ENCODE measurements at regions not wholly inside any gene's neighbourhood (a gene's known extent, or its start where the extent isn't known, plus 50 kb on each side); places are given as distances from the start of the nearest gene placed in this dataset.
A peak's percentile ranks its signal among the peaks of the same experiment; 100 is the strongest.

- no peak for FAIRE-seq
Measured at GRCh38 chr4:121534187-121534586, 153.4 kb upstream of the QRFPR start.

GRCh38 chr4:121526509-121526908 is 145.7 kb upstream of the QRFPR start:
- FAIRE-seq (no peak), DNase-seq (ENCODE audit: low spot score in 2 of 2) (no peak)

More at GRCh38 chr4:121534187-121534586, 153.4 kb upstream of the QRFPR start:
- no peak for DNase-seq (ENCODE audit: low spot score in 2 of 2)

DNA sequence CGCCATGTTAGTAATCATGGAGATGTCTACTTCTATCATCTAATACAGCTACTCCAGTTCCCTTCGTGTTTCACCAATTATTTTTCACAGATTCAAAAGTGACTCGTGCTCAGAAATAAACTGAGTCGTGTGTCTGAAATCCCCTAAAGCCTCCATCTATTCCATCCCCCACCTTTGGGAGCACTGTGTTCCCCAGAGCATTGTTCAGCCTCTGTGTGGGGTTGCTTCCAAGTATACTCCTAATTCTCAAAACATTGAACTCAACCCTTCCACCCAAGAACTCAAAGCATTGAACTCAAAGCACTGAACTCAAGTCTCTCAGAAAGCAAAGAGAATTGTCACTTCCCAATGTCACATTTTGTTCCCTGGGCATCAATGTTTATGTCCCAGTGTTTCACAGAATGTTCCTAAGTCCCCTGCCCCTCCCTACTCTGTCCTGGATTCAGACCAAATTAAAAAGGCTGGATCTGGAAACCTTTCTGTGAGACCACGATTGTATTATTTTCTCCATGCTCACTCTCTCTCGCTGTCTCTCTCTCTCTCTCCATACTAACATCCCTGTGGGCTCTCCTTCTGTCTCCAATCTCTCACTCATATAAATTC is 138.5 kb upstream of the QRFPR start:
- DNase-seq (ENCODE audit: low spot score in 2 of 2) (no peak), FAIRE-seq (no peak)

GRCh38 chr4:121517241-121517640 is 136.4 kb upstream of the QRFPR start:
- DNase-seq (ENCODE audit: low spot score in 2 of 2) (no peak), FAIRE-seq (no peak)

GRCh38 chr4:121514443-121514842 is 133.6 kb upstream of the QRFPR start:
- DNase-seq (ENCODE audit: low spot score in 2 of 2) (no peak), FAIRE-seq (no peak)

DNA sequence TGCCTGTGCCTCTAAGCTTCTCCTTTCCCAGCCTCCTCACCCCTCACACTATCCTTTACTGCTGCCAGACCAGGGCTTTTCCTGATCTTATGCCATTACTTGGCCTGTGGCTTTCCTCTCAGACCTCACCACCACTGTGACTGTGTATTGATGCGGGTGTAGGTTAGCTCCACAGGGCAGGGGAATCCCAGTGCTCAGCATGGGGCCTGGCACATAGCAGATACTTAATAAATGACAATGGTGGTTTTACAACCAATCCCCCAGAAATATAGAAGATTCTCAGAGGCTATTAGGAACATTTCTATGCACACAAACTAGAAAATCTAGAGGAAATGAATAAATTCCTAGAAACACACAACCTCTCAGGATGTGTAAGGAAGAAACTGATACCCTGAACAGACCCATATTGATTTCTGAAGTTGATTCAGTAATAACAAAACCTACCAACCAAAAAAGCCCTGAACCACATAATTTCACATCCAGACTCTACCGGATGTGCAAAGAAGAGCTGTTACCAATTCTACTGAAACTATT is 129.6 kb upstream of the QRFPR start:
- no peak for FAIRE-seq

GRCh38 chr4:121485190-121485804 is 104.5 kb upstream of the QRFPR start:
- no peak for DNase-seq (ENCODE audit: low spot score in 2 of 2)

More for the DNA sequence above, 129.6 kb upstream of the QRFPR start:
- no peak for DNase-seq (ENCODE audit: low spot score in 2 of 2)

DNA sequence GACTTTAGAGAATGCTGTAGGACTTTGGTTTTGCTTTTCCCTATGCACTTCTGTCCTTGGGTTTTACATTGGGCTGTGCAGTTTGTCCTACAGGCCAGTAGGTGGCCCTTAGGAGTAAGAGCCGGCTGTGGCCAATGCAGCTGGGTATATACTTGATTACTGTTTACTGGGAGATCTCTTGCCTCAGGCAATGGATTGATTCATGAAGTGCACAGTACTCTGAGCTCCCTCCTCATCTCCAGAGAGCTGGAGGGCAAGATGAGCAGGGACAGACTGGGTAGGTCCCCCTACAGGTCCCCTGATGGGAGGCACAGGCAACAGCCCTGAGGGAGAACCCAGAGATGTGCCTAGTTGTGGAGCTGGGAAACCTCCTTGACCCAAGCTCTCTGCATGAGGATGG is 103.8 kb upstream of the QRFPR start:
- FAIRE-seq (no peak), DNase-seq (ENCODE audit: low spot score in 2 of 2) (no peak)

More at GRCh38 chr4:121485190-121485804, 104.5 kb upstream of the QRFPR start:
- FAIRE-seq = no peak

GRCh38 chr4:121479808-121480207 is 99.0 kb upstream of the QRFPR start:
- no peak for FAIRE-seq

GRCh38 chr4:121477480-121477879 is 96.7 kb upstream of the QRFPR start:
- FAIRE-seq = no peak
- no peak for DNase-seq (ENCODE audit: low spot score in 2 of 2)

More at GRCh38 chr4:121479808-121480207, 99.0 kb upstream of the QRFPR start:
- DNase-seq (ENCODE audit: low spot score in 2 of 2) = no peak

DNA sequence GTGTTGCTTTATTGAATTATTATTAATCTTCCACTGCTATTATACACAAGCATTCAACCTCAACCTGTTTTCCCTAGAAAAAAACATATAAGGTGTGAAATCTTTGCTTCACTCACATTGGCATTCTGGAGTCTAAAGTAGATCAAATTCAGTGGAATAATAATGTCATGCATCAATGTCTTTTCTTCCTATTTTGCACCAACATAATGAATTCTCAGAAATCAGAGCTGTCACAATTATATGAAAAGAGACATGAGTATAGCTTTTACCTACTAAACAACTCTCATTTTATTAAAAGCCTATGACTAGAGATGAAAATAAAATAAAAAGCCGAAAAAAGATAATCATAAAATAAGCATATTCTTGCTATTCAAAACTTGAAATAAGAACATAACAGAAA is 96.3 kb upstream of the QRFPR start:
- DNase-seq (ENCODE audit: low spot score in 2 of 2) = no peak
- no peak for FAIRE-seq

DNA sequence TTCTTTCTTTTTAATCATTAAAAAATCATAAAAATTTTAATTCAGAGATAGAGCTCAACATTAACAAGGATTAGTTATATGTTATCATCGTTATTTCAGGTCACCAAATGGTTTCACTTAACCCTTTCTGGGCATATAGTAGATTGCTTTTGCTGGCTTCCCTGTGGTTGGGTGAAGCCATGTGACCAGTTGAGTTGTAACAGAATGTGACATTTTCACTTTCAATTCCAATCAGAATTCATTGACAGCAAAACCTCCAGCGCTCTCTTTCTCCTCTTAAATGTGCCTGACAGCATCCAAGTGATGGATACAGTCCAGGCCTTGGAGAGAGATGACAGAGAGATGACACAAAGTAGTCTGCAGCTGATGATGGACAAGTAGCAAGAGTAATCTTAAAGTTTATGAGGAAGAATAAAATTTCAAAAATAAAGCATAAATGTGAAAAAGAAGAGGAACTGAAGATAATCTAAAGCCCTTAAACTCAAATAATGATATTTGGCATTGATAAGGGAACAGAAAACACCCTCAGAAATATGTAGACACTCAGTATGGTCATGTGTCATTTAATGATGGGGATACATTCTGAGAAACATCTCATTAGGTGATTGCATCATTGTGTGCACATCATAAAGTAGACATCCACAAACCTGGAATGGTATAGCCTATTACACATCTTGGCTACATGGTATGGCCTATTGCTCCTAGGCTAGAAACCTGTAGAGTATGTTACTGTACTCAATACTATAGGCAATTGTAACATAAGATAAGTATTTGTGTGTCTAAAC is 92.3 kb upstream of the QRFPR start:
- FAIRE-seq (no peak), DNase-seq (ENCODE audit: low spot score in 2 of 2) (no peak)

- DNase-seq (ENCODE audit: low spot score in 2 of 2) (no peak), FAIRE-seq (no peak)
Measured at GRCh38 chr4:121464854-121465253, 84.0 kb upstream of the QRFPR start.

- no peak for FAIRE-seq
- DNase-seq (ENCODE audit: low spot score in 2 of 2) = peak; percentile 5 to 9
Measured at GRCh38 chr4:121462660-121463261, 81.9 kb upstream of the QRFPR start.

DNA sequence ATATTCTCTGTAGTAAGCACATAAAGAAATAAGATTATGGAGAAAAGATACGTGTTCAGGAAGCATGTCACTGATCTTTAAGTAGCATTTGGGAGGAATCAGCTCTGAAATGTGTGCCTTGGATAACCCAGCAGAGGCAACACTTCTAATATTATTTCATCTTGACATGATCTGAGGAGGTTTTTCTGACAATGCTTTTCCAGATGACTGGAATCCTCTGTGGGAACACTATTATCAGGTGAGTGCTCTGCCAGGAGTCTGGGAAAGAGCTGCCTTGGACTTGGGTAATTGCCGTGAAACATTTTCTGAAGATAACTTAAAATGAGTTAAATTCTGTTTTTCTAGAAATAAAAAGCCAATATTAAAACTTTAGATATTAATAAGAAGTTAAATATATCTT is 78.2 kb upstream of the QRFPR start:
- DNase-seq (ENCODE audit: low spot score in 2 of 2) = no peak
- no peak for FAIRE-seq

DNA sequence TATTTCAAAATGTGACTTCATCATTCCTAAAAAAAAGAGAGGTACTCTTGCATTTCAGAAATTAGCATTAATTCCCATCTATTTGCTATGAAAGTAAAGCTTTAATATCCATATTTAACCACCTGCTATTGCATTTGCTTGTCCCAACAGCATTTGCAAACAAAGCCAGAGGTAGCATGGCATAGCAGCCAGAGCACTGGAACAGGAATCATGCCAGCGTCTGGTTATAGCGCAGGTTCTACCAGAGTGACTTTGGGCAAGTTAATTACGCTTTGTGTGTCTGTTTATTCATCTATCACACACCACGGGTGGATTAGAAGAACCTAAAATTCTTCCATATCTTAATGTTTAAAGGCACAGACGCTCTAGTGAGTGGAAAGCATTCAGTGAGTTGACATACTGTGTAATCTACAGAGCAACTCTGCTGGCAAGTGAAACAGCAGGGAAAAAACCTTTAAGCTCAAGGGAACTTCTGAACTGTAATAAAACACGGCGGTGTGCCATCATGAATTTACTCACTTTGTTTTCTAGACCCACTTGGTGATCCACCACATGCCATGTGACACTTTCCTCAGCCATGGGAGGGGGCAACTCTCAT is 76.6 kb upstream of the QRFPR start:
- DNase-seq (ENCODE audit: low spot score in 2 of 2) (no peak), FAIRE-seq (no peak)

GRCh38 chr4:121455285-121455684 is 74.5 kb upstream of the QRFPR start:
- DNase-seq (ENCODE audit: low spot score in 2 of 2) (no peak), FAIRE-seq (no peak)

DNA sequence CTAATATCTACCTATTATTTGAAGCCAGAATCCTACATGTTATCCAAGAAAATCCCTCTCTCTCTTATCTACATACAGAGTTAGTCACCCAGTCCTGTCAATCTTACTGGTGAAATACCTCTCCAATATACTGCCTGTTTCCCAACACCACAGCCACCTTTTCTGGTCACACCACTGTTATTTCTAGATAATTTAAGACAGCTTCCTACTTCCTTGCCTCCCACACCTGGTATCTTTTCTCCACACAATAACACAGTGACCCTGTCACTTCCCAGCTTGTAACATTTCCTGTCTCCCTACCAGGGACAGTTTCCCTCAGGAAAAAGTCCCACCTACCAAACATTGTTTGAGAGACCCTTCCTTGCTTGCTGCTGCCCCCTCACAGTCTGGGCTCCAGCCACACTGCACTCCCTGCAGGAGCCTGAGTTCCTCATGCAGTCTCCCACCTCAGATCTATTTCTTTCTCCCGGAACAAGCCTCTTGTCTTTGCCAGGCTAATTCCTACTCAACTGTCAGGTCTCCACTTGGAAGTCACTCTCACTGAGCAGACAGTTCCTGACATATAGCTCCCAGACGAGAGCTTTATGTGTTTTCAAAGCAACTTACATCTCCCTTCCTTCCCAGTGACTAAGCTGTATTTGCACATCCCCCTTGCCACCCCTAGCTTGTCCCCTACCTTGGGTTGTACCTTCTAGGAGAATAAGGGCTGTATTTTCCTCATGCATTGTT is 73.6 kb upstream of the QRFPR start:
- FAIRE-seq (no peak), DNase-seq (ENCODE audit: low spot score in 2 of 2) (no peak)

- no peak for FAIRE-seq
- no peak for DNase-seq (ENCODE audit: low spot score in 2 of 2)
Measured at GRCh38 chr4:121451310-121451709, 70.5 kb upstream of the QRFPR start.

DNA sequence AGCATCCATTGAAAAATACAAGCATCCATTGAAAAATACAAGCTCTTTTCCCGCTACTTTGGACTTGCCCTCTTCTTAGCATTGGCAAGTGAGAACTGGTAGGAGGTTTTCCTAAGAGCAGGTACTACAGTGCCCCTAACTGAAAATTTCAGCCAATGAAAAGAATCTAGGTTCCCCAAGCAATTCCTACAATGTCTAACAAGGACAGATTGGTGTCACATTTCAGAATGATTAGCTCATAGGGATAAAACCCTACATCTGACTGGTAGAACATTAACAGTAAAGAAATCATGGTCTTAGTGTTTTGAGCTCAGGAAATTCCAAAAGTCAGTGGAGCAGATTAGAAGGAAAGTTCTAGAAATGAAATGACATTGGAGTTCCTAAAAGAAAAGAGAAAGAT is 68.6 kb upstream of the QRFPR start:
- FAIRE-seq (no peak), DNase-seq (ENCODE audit: low spot score in 2 of 2) (no peak)

Measured in frontal cortex (tissue), 3 donors.